Activated T-cell treated with anti-CD3 and anti-CD28 coated beads, Interleukin-2, amount 50 U/mL, for 4 hours (primary cell): ENCODE measurements at regions not wholly inside any gene's neighbourhood (a gene's known extent, or its start where the extent isn't known, plus 50 kb on each side); places are given as distances from the start of the nearest gene placed in this dataset.
"Not testable (repeated sequence)": the region's sequence is repeated elsewhere in the genome, so short reads cannot be mapped to it uniquely, and the experiment has no call there.

Experiments
- ATAC-seq, 2 donors: fragments of 200-7000 bp; cut with Tn5 transposase; one replicate each; pipeline ENCODE4 v1.10.0; 2021
- DNase-seq: peaks from one replicate; pipeline ENCODE4 v3.0.0-alpha.2; 2020
- H3K27me3 Mint-ChIP-seq: one replicate; pipeline ENCODE4 v1.8.0; 2021; ENCODE audit warnings: low read depth, mixed read lengths
- H3K36me3 Mint-ChIP-seq: one replicate; pipeline ENCODE4 v1.8.0; 2022; ENCODE audit warnings: mixed read lengths; ENCODE audit not compliant: insufficient read depth
- H3K4me1 Mint-ChIP-seq: one replicate; pipeline ENCODE4 v1.8.0; 2021; ENCODE audit warnings: low read depth, mixed read lengths
- H3K4me3 Mint-ChIP-seq: one replicate; pipeline ENCODE4 v1.8.0; 2021; ENCODE audit warnings: mild to moderate bottlenecking, moderate library complexity, mixed read lengths
- H3K9me3 Mint-ChIP-seq: one replicate; pipeline ENCODE4 v1.8.0; 2021; ENCODE audit warnings: mixed read lengths

GRCh38 chr20:30811885-30812671 lies 445.4 kb upstream of the DEFB115 start:
- Mint-ChIP-seq H3K27me3 (peaks cover 6% of the 10 kb centered on the region), H3K4me3 (no peak overlapping the region), H3K4me1 (no peaks in the 10 kb centered on the region), H3K9me3 (peaks cover 11% of the 10 kb centered on the region), H3K36me3 (no peaks in the 10 kb centered on the region)
- ATAC-seq (no peak), DNase-seq (no peak)

GRCh38 chr20:30812739-30813411 lies 444.6 kb upstream of the DEFB115 start:
- DNase-seq (no peak), ATAC-seq (no peak)
- Mint-ChIP-seq H3K4me3 (no peak overlapping the region), H3K36me3 (no peaks in the 10 kb centered on the region), H3K4me1 (no peaks in the 10 kb centered on the region), H3K27me3 (peaks cover 6% of the 10 kb centered on the region), H3K9me3 (peaks cover 11% of the 10 kb centered on the region)

- not testable (repeated sequence) for H3K4me3 Mint-ChIP-seq, DNase-seq, H3K4me1 Mint-ChIP-seq, H3K36me3 Mint-ChIP-seq, H3K27me3 Mint-ChIP-seq
- peaks cover 11% of the 10 kb centered on the region for H3K9me3 Mint-ChIP-seq
- peak in 1 of 2 donors; percentile 38 for ATAC-seq
Measured at GRCh38 chr20:30813412-30814311, 443.8 kb upstream of the DEFB115 start.

DNA sequence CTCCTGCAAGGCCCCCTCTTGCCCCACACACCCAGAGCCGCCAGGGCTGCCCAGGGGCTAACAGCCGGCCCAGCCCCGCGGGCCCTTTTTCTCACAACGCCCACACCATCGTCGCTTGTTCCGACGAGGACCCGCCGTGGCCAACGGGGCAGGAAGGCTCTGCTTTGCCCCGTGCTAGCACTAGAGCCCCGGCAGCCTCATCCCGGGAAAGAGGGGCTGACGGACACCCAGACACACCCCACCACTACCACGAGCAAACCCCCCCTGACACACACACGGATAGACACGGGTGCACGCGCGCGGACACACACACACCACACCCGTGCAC lies 443.2 kb upstream of the DEFB115 start:
- not testable (repeated sequence) for DNase-seq, H3K4me1 Mint-ChIP-seq, H3K4me3 Mint-ChIP-seq, H3K27me3 Mint-ChIP-seq, H3K36me3 Mint-ChIP-seq
- peaks cover 11% of the 10 kb centered on the region for H3K9me3 Mint-ChIP-seq
- peak in 1 of 2 donors; percentile 25 for ATAC-seq

- H3K27me3 Mint-ChIP-seq, DNase-seq, ATAC-seq, H3K36me3 Mint-ChIP-seq, H3K4me1 Mint-ChIP-seq, H3K4me3 Mint-ChIP-seq: not testable (repeated sequence)
- H3K9me3 Mint-ChIP-seq, result peaks cover 11% of the 10 kb centered on the region
Measured at GRCh38 chr20:30815027-30815576, 442.4 kb upstream of the DEFB115 start.

DNA sequence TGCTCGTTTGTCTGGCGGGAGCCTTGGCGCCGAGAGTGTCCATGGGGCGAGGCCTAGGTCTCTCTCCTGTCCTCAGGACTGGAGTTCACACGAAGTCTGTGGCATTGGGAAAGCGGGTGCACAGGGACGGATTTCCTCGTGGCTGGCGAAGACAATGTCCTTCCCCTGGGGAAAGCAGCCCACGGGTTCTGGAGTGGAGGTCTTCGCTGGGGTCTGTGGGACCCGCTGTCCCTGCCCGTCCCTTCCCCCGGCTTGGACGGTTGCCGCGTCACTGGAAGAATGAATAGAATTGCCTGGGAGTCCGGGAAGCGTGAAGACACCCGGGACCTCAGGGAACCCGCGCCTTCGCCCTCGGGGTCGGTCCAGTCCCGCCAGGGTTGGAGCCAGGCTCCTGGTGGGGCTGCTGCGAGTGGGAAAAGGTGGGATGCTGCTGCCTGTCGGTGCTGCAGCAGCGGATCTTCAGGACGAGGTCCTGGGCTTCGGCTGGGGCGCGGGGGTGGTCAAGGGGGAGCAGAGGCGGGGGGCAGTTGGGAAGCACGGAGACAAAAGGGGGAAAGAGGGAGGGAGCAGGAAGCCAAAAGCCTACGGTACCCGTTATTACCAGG lies 441.8 kb upstream of the DEFB115 start:
- Mint-ChIP-seq H3K9me3 (peaks cover 11% of the 10 kb centered on the region), H3K27me3 (peaks cover 6% of the 10 kb centered on the region), H3K4me1 (no peaks in the 10 kb centered on the region), H3K4me3 (no peak overlapping the region), H3K36me3 (no peaks in the 10 kb centered on the region)
- no peak for DNase-seq
- ATAC-seq, result peak in 1 of 2 donors; percentile 15

DNA sequence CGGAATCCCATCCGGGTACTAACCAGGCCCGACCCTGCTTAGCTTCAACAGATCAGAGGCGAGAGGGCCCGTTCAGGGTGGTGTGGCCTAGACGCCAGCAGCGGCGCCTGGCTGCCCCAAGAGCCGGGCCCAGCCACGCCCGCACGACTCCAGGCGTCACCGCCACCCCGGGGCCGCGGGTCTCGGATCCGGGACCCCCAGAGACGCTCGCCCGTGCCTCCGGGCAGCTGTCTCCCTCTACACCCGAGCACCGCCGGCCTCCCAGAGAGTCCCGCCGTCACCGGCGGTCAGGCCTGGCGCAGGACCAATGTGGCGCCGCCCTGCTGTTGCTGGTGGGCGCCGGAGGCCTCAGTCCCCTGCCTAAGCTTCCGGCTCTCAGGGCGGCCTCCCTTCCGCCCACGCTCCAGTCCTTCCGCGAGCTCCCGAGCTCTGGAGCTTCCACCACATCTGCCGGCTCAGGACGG lies 441.2 kb upstream of the DEFB115 start:
- Mint-ChIP-seq H3K27me3 (peaks cover 6% of the 10 kb centered on the region), H3K4me3 (no peak overlapping the region), H3K4me1 (no peaks in the 10 kb centered on the region), H3K36me3 (no peaks in the 10 kb centered on the region), H3K9me3 (peaks cover 11% of the 10 kb centered on the region)
- DNase-seq (no peak), ATAC-seq (peak; percentile 28 to 32)

DNA sequence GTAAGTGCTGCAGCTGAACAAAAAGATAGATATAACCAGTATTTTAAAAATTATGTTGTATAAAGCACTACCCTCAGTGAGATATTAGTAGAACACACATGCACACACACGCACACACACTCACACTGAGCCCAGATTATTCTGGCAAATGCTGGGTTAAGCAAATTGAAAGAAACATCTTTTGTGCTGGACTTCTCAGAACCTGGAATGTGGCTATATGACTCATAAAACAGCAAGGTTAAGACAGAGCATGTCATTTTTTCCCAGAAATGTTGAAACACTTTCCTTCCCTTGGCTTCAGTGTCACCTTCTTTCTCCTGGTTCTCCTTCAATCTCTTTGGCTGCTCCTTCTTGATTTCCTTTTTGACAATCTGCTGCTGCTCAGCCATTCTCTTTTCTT lies 435.8 kb upstream of the DEFB115 start:
- not testable (repeated sequence) for DNase-seq, H3K4me3 Mint-ChIP-seq, H3K36me3 Mint-ChIP-seq, ATAC-seq, H3K4me1 Mint-ChIP-seq, H3K9me3 Mint-ChIP-seq, H3K27me3 Mint-ChIP-seq

GRCh38 chr20:30824666-30825065 lies 432.8 kb upstream of the DEFB115 start:
- not testable (repeated sequence) for H3K36me3 Mint-ChIP-seq, H3K4me3 Mint-ChIP-seq, H3K4me1 Mint-ChIP-seq, ATAC-seq, DNase-seq, H3K27me3 Mint-ChIP-seq
- peaks cover 17% of the 10 kb centered on the region for H3K9me3 Mint-ChIP-seq

- not testable (repeated sequence) for H3K27me3 Mint-ChIP-seq, DNase-seq, ATAC-seq, H3K4me3 Mint-ChIP-seq, H3K9me3 Mint-ChIP-seq, H3K4me1 Mint-ChIP-seq, H3K36me3 Mint-ChIP-seq
Measured at GRCh38 chr20:30845923-30846322, 411.5 kb upstream of the DEFB115 start.

DNA sequence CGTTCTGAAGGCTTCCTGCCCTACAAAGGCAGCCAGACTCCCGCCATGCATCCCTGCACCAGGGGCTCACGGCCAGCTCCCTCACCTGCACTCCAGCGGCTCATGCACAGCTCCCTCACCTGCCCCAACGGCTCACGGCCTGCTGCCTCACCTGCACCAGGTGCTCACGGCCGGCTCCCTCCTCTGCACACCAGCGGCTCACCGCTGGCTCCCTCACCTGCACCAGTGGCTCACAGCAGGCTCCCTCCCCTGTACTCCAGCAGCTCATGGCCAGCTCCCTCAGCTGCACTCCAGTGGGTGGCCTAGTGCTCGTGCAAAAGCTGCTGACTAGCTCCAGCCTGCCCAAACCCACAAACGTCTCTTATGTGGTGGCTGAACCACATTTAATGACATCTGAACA lies 389.2 kb upstream of the DEFB115 start:
- not testable (repeated sequence) for DNase-seq, H3K27me3 Mint-ChIP-seq, H3K4me3 Mint-ChIP-seq, H3K4me1 Mint-ChIP-seq, H3K36me3 Mint-ChIP-seq
- ATAC-seq, result peak in 1 of 2 donors; percentile 34
- peaks cover 15% of the 10 kb centered on the region for H3K9me3 Mint-ChIP-seq

GRCh38 chr20:30871127-30871526 lies 386.3 kb upstream of the DEFB115 start:
- not testable (repeated sequence) for H3K4me3 Mint-ChIP-seq, DNase-seq, H3K27me3 Mint-ChIP-seq, H3K36me3 Mint-ChIP-seq, ATAC-seq, H3K4me1 Mint-ChIP-seq
- peaks cover 22% of the 10 kb centered on the region for H3K9me3 Mint-ChIP-seq

DNA sequence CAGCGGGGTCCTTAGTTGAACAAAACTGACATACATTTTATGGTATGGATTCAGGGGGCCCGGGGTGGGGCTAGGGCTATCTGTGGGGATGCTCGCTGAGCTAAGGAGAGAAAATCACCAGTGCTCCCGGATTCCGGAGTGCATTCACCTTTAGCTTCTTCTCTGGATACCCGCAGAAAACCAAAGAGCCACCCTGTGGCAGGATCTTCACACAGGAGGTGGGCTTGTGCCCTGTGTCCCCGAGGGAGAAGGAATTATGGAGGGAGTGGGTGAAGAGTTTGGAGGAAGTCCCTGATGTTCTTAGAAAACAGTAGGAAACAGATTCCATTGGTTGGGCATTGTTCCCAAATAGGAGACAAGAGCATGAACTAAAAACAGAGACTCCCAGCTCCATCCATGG lies 385.2 kb upstream of the DEFB115 start:
- not testable (repeated sequence) for H3K27me3 Mint-ChIP-seq, H3K4me3 Mint-ChIP-seq, H3K4me1 Mint-ChIP-seq, ATAC-seq, DNase-seq, H3K36me3 Mint-ChIP-seq
- peaks cover 25% of the 10 kb centered on the region for H3K9me3 Mint-ChIP-seq

- H3K4me3 Mint-ChIP-seq, H3K4me1 Mint-ChIP-seq, ATAC-seq, H3K36me3 Mint-ChIP-seq, H3K27me3 Mint-ChIP-seq, DNase-seq: not testable (repeated sequence)
- peaks cover 22% of the 10 kb centered on the region for H3K9me3 Mint-ChIP-seq
Measured at GRCh38 chr20:30875868-30876267, 381.6 kb upstream of the DEFB115 start.
